HL-60/S4 treated with retinoic acid at 250 ng/mL for 4 days and 3 days (cell line): ENCODE measurements at regions not wholly inside any gene's neighbourhood (a gene's known extent, or its start where the extent isn't known, plus 50 kb on each side); places are given as distances from the start of the nearest gene placed in this dataset.
"Not testable (repeated sequence)": the region's sequence is repeated elsewhere in the genome, so short reads cannot be mapped to it uniquely, and the experiment has no call there.

Experiments
- in situ Hi-C: fragments of 300-500 bp; cut with MboI; formaldehyde crosslinking; loops from 2 replicates; pipeline ENCODE4 v1.7.0; 2022; ENCODE audit warnings: low sequenced_read_pairs

GRCh38 chr2:216956820-216957493 lies 97.1 kb upstream of the TNP1 start:
- in situ Hi-C loops, result no loop called here

- in situ Hi-C loops, result no loop called here
Observed at GRCh38 chr2:216951171-216951570, 91.3 kb upstream of the TNP1 start.

- in situ Hi-C loops, result no loop called here
Observed at GRCh38 chr2:216950547-216950946, 90.7 kb upstream of the TNP1 start.

- in situ Hi-C loops, result no loop called here
Observed at GRCh38 chr2:216949700-216950413, 90.0 kb upstream of the TNP1 start.

GRCh38 chr2:216947055-216947454 lies 87.2 kb upstream of the TNP1 start:
- in situ Hi-C loops, result no loop called here

GRCh38 chr2:216944733-216945132 lies 84.9 kb upstream of the TNP1 start:
- in situ Hi-C loops, result no loop called here

- in situ Hi-C loops, result no loop called here
Observed at GRCh38 chr2:216943109-216943508, 83.2 kb upstream of the TNP1 start.

- in situ Hi-C loops, result no loop called here
Observed at GRCh38 chr2:216942465-216942864, 82.6 kb upstream of the TNP1 start.

GRCh38 chr2:216942016-216942415 lies 82.2 kb upstream of the TNP1 start:
- in situ Hi-C loops, result no loop called here

GRCh38 chr2:216936954-216937357 lies 77.1 kb upstream of the TNP1 start:
- in situ Hi-C loops, result no loop called here

GRCh38 chr2:216934623-216935022 lies 74.8 kb upstream of the TNP1 start:
- in situ Hi-C loops, result no loop called here

GRCh38 chr2:216934151-216934550 lies 74.3 kb upstream of the TNP1 start:
- in situ Hi-C loops, result no loop called here

- in situ Hi-C loops, result no loop called here
Observed at GRCh38 chr2:216932863-216933548, 73.1 kb upstream of the TNP1 start.

- in situ Hi-C loops, result no loop called here
Observed at GRCh38 chr2:216932113-216932862, 72.4 kb upstream of the TNP1 start.

GRCh38 chr2:216930716-216931115 lies 70.9 kb upstream of the TNP1 start:
- in situ Hi-C loops, result no loop called here

- in situ Hi-C loops, result not testable (repeated sequence)
Observed at GRCh38 chr2:216929338-216929737, 69.5 kb upstream of the TNP1 start.

- in situ Hi-C loops, result no loop called here
Observed at GRCh38 chr2:216927163-216927562, 67.3 kb upstream of the TNP1 start.

- in situ Hi-C loops, result no loop called here
Observed at GRCh38 chr2:216925636-216926366, 65.9 kb upstream of the TNP1 start.

GRCh38 chr2:216925006-216925405 lies 65.1 kb upstream of the TNP1 start:
- in situ Hi-C loops, result no loop called here

- in situ Hi-C loops, result no loop called here
Observed at GRCh38 chr2:216923706-216924105, 63.8 kb upstream of the TNP1 start.
